NCI-H146 treated with DMSO at 0.1 percent for 48 hours (cell line): ENCODE measurements at regions not wholly inside any gene's neighbourhood (a gene's known extent, or its start where the extent isn't known, plus 50 kb on each side); places are given as distances from the start of the nearest gene placed in this dataset.

ENCODE experiments used
- DNase-seq: peaks from one replicate; lab custom pipeline; 2025; ENCODE audit not compliant: unreplicated experiment; lab: John Stamatoyannopoulos, UW

DNA sequence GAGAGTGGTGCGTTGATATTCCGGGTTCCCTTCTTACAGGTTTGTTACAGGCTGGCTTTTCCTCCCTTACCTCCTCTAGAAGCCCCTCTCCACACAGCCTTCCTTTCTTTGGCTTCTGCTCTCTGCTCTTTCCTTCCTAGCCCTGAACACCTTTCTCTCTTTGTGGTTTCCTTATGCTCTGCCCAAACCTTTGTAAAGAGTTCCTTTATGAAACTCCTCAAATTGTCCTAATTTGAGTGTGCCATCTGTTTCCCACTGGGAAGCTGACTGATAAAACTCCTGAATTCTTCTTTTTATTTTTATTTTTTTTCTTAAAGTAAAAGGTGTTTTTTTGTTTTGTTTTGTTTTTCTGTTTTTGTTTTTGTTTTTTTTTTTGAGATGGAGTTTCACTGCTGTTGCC lies 60.1 kb upstream of the OTX2 start:
- DNase-seq = no peak

GRCh38 chr14:56868660-56869059 lies 58.4 kb upstream of the OTX2 start:
- no peak for DNase-seq

DNA sequence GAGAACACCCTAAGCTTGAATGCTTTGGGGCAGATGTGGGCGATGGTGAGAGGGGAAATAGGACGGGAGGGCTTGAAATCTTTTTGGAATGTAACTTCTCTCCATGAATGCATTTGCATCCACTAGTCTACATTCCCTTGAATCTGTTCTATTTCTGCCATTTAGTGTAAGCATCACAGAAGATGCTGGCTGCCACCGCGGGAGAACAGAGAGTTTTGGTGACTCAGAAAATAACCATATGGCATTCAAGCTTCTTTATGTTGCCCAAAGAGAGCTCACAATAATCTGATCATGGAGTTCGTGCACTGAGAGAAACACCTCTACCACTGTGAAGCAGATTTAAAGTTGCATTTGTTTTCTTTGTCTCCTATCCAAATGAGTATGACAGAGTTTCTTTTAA lies 52.6 kb upstream of the OTX2 start:
- DNase-seq = no peak

GRCh38 chr14:56860441-56860840 lies 50.2 kb upstream of the OTX2 start:
- DNase-seq = no peak
